ENCODE measurements at regions not wholly inside any gene's neighbourhood (a gene's known extent, or its start where the extent isn't known, plus 50 kb on each side); places are given as distances from the start of the nearest gene placed in this dataset.

GRCh38 chr2:106009096-106009495 lies 185.0 kb downstream of the UXS1 start:
- no peak overlapping the region for H3K4ac ChIP-seq (ENCODE audit: low read depth, low read length)
- dilution Hi-C loops (cut with HindIII; ENCODE audit: low sequenced_read_pairs, unreplicated experiment), result no loop called here
- ChIA-PET POLR2A (ENCODE audit: unreplicated experiment) (no interaction called here), CTCF (no interaction called here)
- H2AFZ ChIP-seq (replicated peaks; ENCODE audit: low read length, poor library complexity), result no peak overlapping the region
- no TSS peak for BruUV-seq (replicated peaks)
- H2BK15ac ChIP-seq (ENCODE audit: low read depth, low read length), result no peak overlapping the region
- H3K36me3 ChIP-seq (ENCODE audit: control insufficient read depth, insufficient read depth, low read length), result no peaks in the 10 kb centered on the region
- DNase-seq, result no peak
- TF ChIP-seq USF2 (IDR thresholded peaks at IDR 0.05; ENCODE audit: low read depth, low read length), result no peak
- no peak for TF ChIP-seq NFE2L2 (IDR thresholded peaks at IDR 0.05; ENCODE audit: low read depth, low read length)
- no peak for TF ChIP-seq RFX5 (IDR thresholded peaks at IDR 0.05; ENCODE audit: low read depth, low read length)
- TF ChIP-seq POLR2A (IDR thresholded peaks at IDR 0.05; ENCODE audit: low read depth, low read length), result no peak
- no peak for TF ChIP-seq RAD21 (IDR thresholded peaks at IDR 0.05; ENCODE audit: low read length)
- no peak for TF ChIP-seq CEBPB (IDR thresholded peaks at IDR 0.05; ENCODE audit: low read depth, low read length)
- TF ChIP-seq FOS (IDR thresholded peaks at IDR 0.05; ENCODE audit: low read depth, low read length), result no peak
- no peak for TF ChIP-seq CTCF (conservative IDR thresholded peaks at IDR 0.05; ENCODE audit: low read depth, low read length)
- TF ChIP-seq, protein P1, sequence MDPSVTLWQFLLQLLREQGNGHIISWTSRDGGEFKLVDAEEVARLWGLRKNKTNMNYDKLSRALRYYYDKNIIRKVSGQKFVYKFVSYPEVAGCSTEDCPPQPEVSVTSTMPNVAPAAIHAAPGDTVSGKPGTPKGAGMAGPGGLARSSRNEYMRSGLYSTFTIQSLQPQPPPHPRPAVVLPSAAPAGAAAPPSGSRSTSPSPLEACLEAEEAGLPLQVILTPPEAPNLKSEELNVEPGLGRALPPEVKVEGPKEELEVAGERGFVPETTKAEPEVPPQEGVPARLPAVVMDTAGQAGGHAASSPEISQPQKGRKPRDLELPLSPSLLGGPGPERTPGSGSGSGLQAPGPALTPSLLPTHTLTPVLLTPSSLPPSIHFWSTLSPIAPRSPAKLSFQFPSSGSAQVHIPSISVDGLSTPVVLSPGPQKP (IDR thresholded peaks at IDR 0.05; ENCODE audit: borderline replicate concordance, low read depth, low read length), result no peak
- no peak for TF ChIP-seq MAZ (IDR thresholded peaks at IDR 0.05; ENCODE audit: borderline replicate concordance, low read depth, low read length)
- TF ChIP-seq MXI1 (IDR thresholded peaks at IDR 0.05; ENCODE audit: borderline replicate concordance, low read depth, low read length), result no peak
- no peak for TF ChIP-seq BHLHE40 (IDR thresholded peaks at IDR 0.05; ENCODE audit: low read depth, low read length)
- TF ChIP-seq RCOR1 (IDR thresholded peaks at IDR 0.05; ENCODE audit: insufficient replicate concordance, low read length), result no peak
- TF ChIP-seq MAFK (IDR thresholded peaks at IDR 0.05; ENCODE audit: low read depth, low read length), result no peak
- TF ChIP-seq CHD1 (IDR thresholded peaks at IDR 0.05; ENCODE audit: low read depth, low read length), result no peak
- in situ Hi-C loops (cut with MboI; ENCODE audit: low sequenced_read_pairs), result no loop called here
- H2AK5ac ChIP-seq (ENCODE audit: low read depth, low read length), result no peak overlapping the region
- H4K5ac ChIP-seq (ENCODE audit: low read depth, low read length), result no peak overlapping the region
- H4K8ac ChIP-seq (ENCODE audit: low read depth in 2 of 2, low read length in 2 of 2), result no peak overlapping the region
- H3K4me1 ChIP-seq (ENCODE audit: control insufficient read depth, insufficient read depth, low read length), result no peaks in the 10 kb centered on the region
- no peak for ATAC-seq (ENCODE audit: low read depth)
- no peak overlapping the region for H3K9ac ChIP-seq (ENCODE audit: low read depth, low read length)
- no peak overlapping the region for H2BK20ac ChIP-seq (ENCODE audit: low read depth, low read length)
- H3K23ac ChIP-seq (ENCODE audit: low read depth, low read length), result no peak overlapping the region
- H3K9me1 ChIP-seq (ENCODE audit: insufficient read depth, low read length), result no peaks in the 10 kb centered on the region
- H3K4me3 ChIP-seq (ENCODE audit: insufficient read depth, low read depth, low read length), result no peak overlapping the region
- no peak overlapping the region for H3K18ac ChIP-seq (ENCODE audit: low read depth, low read length)
- no peaks in the 10 kb centered on the region; the same call in 1 of the 2 replicates for H3K9me3 ChIP-seq (ENCODE audit: control insufficient read depth, insufficient read depth, low read length)
- intact Hi-C loops (cut with micrococcal nuclease), result no loop called here
- no peak overlapping the region for H2AK9ac ChIP-seq (replicated peaks; ENCODE audit: low read depth, low read length, poor library complexity)
- no peak overlapping the region for H2BK5ac ChIP-seq (ENCODE audit: low read depth, low read length, poor library complexity, severe bottlenecking)
- H3K14ac ChIP-seq (replicated peaks; ENCODE audit: low read depth, low read length), result no peak overlapping the region
- H3K56ac ChIP-seq (ENCODE audit: extremely low read depth, insufficient read depth, low read length), result no peak overlapping the region
- no CpG with 5 or more reads among the region's 1 CpG for WGBS, 2 experiments (ENCODE audit: extremely low coverage in 2 of 2, insufficient read length in 1 of 2)
- no peak overlapping the region for H2BK120ac ChIP-seq (ENCODE audit: low read depth, low read length)
- H3K79me1 ChIP-seq (ENCODE audit: low read depth in 1 of 2, low read length in 2 of 2), result no peaks in the 10 kb centered on the region
- no peak overlapping the region for H3K27ac ChIP-seq (ENCODE audit: insufficient read depth, low read length)
- H4K91ac ChIP-seq (ENCODE audit: insufficient read depth, low read depth, low read length), result no peak overlapping the region
- no peaks in the 10 kb centered on the region for H3K27me3 ChIP-seq (ENCODE audit: control insufficient read depth, insufficient read depth, low read length)
- H4K20me1 ChIP-seq (ENCODE audit: insufficient read depth, low read length), result no peaks in the 10 kb centered on the region
- no peak overlapping the region for H3K4me2 ChIP-seq (ENCODE audit: low read depth, low read length)
